SK-N-SH treated with all-trans-retinoic acid at 6 μM for 48 hours (cell line): ENCODE measurements at regions not wholly inside any gene's neighbourhood (a gene's known extent, or its start where the extent isn't known, plus 50 kb on each side); places are given as distances from the start of the nearest gene placed in this dataset.

Source experiments
- ESRRG ChIP-seq: fragments of 250-450 bp; sonication (Bioruptor Pico); IDR thresholded peaks from 2 replicates; pipeline ENCODE4 v1.6.1; 2021; ENCODE audit warnings: mild to moderate bottlenecking
- GLIS3 ChIP-seq: fragments of 250-450 bp; sonication (Bioruptor Pico); IDR thresholded peaks from 2 replicates; pipeline ENCODE4 v1.5.0; 2020; ENCODE audit warnings: mild to moderate bottlenecking, moderate library complexity
- ISL1 ChIP-seq: fragments of 250-450 bp; sonication (Bioruptor Pico); IDR thresholded peaks from 2 replicates; pipeline ENCODE4 v2.1.2; 2022; ENCODE audit warnings: mild to moderate bottlenecking, moderate library complexity
- OSR1 ChIP-seq: fragments of 250-450 bp; sonication (Bioruptor Pico); IDR thresholded peaks from 2 replicates; pipeline ENCODE4 v1.8.0; 2022; ENCODE audit warnings: moderate library complexity, mild to moderate bottlenecking, inconsistent platforms
- TCF4 ChIP-seq: fragments of 250-450 bp; sonication (Bioruptor Pico); IDR thresholded peaks from 2 replicates; pipeline ENCODE4 v1.8.0; 2021; ENCODE audit warnings: mild to moderate bottlenecking, moderate library complexity, borderline replicate concordance
- ZC3H10 ChIP-seq: fragments of 250-450 bp; sonication (Bioruptor Pico); IDR thresholded peaks from 2 replicates; pipeline ENCODE4 v1.5.1; 2021; ENCODE audit warnings: mild to moderate bottlenecking, moderate library complexity
- ZFP3 ChIP-seq: fragments of 250-450 bp; sonication (Bioruptor Pico); IDR thresholded peaks from 2 replicates; pipeline ENCODE4 v1.5.0; 2020; ENCODE audit warnings: mild to moderate bottlenecking, moderate library complexity
- ZNF70 ChIP-seq: fragments of 450-650 bp; formaldehyde crosslinking; IDR thresholded peaks from 2 replicates; pipeline ENCODE4 v1.5.0; 2020; ENCODE audit warnings: mild to moderate bottlenecking, moderate library complexity
- TF ChIP-seq, protein P1 (sequence below): fragments of 250-450 bp; sonication (Bioruptor Pico); IDR thresholded peaks from 2 replicates; pipeline ENCODE4 v1.8.0; 2020; ENCODE audit warnings: mild to moderate bottlenecking, moderate library complexity, borderline replicate concordance
- TF ChIP-seq, protein P2 (sequence below): fragments of 250-450 bp; sonication (Bioruptor Pico); IDR thresholded peaks from 2 replicates; pipeline ENCODE4 v1.5.1; 2020; ENCODE audit warnings: low read depth, mild to moderate bottlenecking, moderate library complexity
- TF ChIP-seq, protein P3 (sequence below): fragments of 250-450 bp; sonication (Bioruptor Pico); IDR thresholded peaks from 2 replicates; pipeline ENCODE4 v1.8.0; 2021; ENCODE audit warnings: low read depth, mild to moderate bottlenecking, moderate library complexity, borderline replicate concordance

DNA sequence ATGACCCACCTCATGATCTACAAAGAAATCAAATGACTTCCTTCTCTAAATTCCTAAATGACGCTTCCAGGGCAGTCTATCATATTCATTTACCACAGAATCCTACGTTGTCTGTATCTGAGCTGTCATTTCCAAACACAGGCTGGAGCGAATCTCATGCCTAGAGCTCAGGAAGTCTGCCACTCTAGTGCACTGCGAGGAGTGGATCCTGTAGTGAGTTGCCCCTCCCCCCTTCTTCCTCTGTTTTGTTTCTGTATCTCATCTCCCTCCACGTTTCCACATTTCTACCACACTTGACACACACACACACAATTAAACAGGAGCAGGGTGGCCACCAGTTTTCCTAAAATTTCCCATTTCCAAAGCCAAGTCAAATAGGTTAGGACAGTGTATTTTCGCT, 415.4 kb upstream of the PRICKLE1 start:
- TF ChIP-seq, protein P1, sequence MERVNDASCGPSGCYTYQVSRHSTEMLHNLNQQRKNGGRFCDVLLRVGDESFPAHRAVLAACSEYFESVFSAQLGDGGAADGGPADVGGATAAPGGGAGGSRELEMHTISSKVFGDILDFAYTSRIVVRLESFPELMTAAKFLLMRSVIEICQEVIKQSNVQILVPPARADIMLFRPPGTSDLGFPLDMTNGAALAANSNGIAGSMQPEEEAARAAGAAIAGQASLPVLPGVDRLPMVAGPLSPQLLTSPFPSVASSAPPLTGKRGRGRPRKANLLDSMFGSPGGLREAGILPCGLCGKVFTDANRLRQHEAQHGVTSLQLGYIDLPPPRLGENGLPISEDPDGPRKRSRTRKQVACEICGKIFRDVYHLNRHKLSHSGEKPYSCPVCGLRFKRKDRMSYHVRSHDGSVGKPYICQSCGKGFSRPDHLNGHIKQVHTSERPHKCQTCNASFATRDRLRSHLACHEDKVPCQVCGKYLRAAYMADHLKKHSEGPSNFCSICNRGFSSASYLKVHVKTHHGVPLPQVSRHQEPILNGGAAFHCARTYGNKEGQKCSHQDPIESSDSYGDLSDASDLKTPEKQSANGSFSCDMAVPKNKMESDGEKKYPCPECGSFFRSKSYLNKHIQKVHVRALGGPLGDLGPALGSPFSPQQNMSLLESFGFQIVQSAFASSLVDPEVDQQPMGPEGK (CRISPR knock-in tag): no peak
- TF ChIP-seq, protein P2, sequence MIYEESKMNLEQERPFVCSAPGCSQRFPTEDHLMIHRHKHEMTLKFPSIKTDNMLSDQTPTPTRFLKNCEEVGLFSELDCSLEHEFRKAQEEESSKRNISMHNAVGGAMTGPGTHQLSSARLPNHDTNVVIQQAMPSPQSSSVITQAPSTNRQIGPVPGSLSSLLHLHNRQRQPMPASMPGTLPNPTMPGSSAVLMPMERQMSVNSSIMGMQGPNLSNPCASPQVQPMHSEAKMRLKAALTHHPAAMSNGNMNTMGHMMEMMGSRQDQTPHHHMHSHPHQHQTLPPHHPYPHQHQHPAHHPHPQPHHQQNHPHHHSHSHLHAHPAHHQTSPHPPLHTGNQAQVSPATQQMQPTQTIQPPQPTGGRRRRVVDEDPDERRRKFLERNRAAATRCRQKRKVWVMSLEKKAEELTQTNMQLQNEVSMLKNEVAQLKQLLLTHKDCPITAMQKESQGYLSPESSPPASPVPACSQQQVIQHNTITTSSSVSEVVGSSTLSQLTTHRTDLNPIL (CRISPR knock-in tag): no peak
- TF ChIP-seq GLIS3 (CRISPR knock-in tag) (no peak), ZNF70 (no peak), ISL1 (CRISPR knock-in tag) (no peak), TCF4 (CRISPR knock-in tag) (no peak), OSR1 (no peak), ZC3H10 (CRISPR knock-in tag) (no peak), ZFP3 (CRISPR knock-in tag) (no peak), ESRRG (CRISPR knock-in tag) (no peak)
- TF ChIP-seq, protein P3, sequence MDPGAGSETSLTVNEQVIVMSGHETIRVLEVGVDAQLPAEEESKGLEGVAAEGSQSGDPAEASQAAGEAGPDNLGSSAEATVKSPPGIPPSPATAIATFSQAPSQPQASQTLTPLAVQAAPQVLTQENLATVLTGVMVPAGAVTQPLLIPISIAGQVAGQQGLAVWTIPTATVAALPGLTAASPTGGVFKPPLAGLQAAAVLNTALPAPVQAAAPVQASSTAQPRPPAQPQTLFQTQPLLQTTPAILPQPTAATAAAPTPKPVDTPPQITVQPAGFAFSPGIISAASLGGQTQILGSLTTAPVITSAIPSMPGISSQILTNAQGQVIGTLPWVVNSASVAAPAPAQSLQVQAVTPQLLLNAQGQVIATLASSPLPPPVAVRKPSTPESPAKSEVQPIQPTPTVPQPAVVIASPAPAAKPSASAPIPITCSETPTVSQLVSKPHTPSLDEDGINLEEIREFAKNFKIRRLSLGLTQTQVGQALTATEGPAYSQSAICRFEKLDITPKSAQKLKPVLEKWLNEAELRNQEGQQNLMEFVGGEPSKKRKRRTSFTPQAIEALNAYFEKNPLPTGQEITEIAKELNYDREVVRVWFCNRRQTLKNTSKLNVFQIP (CRISPR knock-in tag): no peak
